Brain microvascular endothelial cell (primary cell): ENCODE measurements at regions not wholly inside any gene's neighbourhood (a gene's known extent, or its start where the extent isn't known, plus 50 kb on each side); places are given as distances from the start of the nearest gene placed in this dataset.

Experiments
- DNase-seq: peaks from one replicate; pipeline ENCODE4 v3.0.0-alpha.2; 2020
- H3K27ac ChIP-seq: fragments of 250-450 bp; sonication (Bioruptor Pico); 2 replicates; pipeline ENCODE4 v1.5.1; 2020; ENCODE audit warnings: mild to moderate bottlenecking, moderate library complexity
- H3K27me3 ChIP-seq: fragments of 250-450 bp; sonication (Bioruptor Pico); replicated peaks from 2 replicates; pipeline ENCODE4 v1.5.1; 2020; ENCODE audit warnings: mild to moderate bottlenecking
- H3K36me3 ChIP-seq: fragments of 250-450 bp; sonication (Bioruptor Pico); replicated peaks from 2 replicates; pipeline ENCODE4 v1.5.1; 2020; ENCODE audit warnings: mild to moderate bottlenecking
- H3K4me3 ChIP-seq: 2 replicates; pipeline ENCODE4 v1.5.1; 2011; ENCODE audit warnings: low read depth, mild to moderate bottlenecking, control low read depth, low read length, moderate library complexity
- in situ Hi-C: cut with HindIII; loops from 2 replicates; pipeline ENCODE4 v1.10.0; 2017; ENCODE audit warnings: low sequenced_read_pairs, low pct_ligation_motif_present
- TF ChIP-seq, protein P1 (sequence below): IDR thresholded peaks from 2 replicates; pipeline ENCODE4 v1.5.1; 2011; ENCODE audit warnings: low read depth, mild to moderate bottlenecking, moderate library complexity, low read length, control low read depth, inconsistent platforms; ENCODE audit errors: missing control alignments

DNA sequence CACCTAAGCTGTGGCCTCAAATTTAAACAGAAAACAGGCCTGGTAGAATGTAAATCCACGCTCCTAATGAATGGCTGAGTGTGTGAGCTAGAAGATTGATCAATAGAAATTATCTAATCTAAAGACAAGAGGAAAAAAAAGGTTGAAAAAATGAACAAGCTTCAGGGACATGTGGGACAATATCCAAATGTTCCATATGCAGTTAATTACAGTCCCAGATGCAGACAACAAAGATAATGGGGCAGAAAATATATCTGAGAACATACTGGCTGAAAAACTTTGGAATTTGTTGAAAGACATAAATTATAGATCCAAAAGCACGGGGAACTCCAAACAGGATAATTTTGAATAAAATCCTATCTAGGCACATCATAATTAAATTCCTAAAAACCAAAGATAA lies 186.7 kb upstream of the SIX2 start:
- DNase-seq = no peak
- Histone ChIP-seq H3K36me3 (no peaks in the 10 kb centered on the region), H3K27me3 (no peaks in the 10 kb centered on the region), H3K27ac (no peak overlapping the region), H3K4me3 (no peak overlapping the region)
- TF ChIP-seq, protein P1, sequence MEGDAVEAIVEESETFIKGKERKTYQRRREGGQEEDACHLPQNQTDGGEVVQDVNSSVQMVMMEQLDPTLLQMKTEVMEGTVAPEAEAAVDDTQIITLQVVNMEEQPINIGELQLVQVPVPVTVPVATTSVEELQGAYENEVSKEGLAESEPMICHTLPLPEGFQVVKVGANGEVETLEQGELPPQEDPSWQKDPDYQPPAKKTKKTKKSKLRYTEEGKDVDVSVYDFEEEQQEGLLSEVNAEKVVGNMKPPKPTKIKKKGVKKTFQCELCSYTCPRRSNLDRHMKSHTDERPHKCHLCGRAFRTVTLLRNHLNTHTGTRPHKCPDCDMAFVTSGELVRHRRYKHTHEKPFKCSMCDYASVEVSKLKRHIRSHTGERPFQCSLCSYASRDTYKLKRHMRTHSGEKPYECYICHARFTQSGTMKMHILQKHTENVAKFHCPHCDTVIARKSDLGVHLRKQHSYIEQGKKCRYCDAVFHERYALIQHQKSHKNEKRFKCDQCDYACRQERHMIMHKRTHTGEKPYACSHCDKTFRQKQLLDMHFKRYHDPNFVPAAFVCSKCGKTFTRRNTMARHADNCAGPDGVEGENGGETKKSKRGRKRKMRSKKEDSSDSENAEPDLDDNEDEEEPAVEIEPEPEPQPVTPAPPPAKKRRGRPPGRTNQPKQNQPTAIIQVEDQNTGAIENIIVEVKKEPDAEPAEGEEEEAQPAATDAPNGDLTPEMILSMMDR = no peak
- in situ Hi-C loops = no loop called here

DNA sequence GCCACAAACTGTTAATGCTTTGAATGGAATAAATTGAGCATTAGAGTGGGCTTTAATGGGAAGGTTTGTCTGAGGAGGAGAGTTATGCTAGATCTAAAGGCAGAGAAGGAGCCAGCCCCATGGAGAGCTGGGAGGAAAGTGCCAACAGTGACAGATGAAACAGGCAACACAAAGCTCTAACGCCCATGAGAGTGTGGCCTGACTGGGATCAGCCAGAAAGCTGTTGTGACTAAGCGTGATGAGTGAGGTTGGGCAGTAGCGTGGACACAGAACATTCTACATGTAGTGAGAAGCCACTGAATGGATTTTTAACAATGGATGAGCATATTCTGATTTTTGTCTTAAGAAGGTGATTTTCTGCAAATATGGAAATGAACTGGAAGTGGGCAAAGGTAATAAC lies 185.3 kb upstream of the SIX2 start:
- H3K4me3 ChIP-seq = no peak overlapping the region
- H3K27ac ChIP-seq = no peak overlapping the region
- TF ChIP-seq, protein P1 = no peak
- H3K36me3 ChIP-seq = no peaks in the 10 kb centered on the region
- no peak for DNase-seq
- in situ Hi-C loops = no loop called here
- no peaks in the 10 kb centered on the region for H3K27me3 ChIP-seq

DNA sequence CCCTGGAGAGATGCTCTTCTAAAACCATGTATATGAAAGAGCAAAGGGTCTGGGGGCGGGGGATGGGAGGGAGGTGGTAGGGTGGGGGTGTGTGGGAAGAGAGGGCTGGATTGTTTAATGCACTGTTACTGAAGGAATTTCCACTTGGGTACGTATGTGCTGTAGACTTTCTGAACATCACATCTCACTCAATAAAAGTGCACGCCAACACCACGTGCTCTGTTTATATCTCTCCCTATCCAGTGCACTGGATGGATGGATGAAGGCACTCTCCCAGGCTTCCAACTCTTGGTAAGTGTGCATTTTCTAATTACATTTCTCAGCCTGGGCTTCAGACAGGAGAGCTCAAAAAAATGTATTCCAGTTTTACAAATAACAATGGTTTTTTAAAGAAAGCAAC lies 184.3 kb upstream of the SIX2 start:
- no peak for DNase-seq
- H3K4me3 ChIP-seq = no peak overlapping the region
- in situ Hi-C loops = no loop called here
- H3K27ac ChIP-seq = no peak overlapping the region
- H3K36me3 ChIP-seq = no peaks in the 10 kb centered on the region
- TF ChIP-seq, protein P1 = no peak
- no peaks in the 10 kb centered on the region for H3K27me3 ChIP-seq

DNA sequence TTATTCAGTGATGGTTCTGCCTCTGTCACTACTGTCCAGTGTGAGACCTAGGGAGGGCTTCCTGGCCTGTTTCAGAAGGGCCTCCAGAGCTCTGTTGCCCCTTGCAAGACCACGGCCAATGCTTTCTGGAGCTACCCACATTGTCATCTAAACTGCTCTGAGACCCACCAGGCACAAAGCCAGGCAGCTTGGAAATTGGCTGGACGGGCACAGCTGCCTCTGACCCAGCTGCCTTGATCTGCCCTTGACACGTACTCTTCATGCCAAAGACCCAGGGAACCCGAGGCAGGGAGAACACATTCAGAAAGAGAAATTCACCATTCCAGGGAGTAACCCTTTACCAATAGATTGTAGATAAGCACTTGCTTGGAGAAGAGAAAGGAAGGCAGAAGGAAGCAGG lies 183.7 kb upstream of the SIX2 start:
- in situ Hi-C loops = no loop called here
- H3K27ac ChIP-seq = no peak overlapping the region
- DNase-seq = no peak
- no peaks in the 10 kb centered on the region for H3K27me3 ChIP-seq
- H3K4me3 ChIP-seq = no peak overlapping the region
- no peaks in the 10 kb centered on the region for H3K36me3 ChIP-seq
- TF ChIP-seq, protein P1 = no peak

DNA sequence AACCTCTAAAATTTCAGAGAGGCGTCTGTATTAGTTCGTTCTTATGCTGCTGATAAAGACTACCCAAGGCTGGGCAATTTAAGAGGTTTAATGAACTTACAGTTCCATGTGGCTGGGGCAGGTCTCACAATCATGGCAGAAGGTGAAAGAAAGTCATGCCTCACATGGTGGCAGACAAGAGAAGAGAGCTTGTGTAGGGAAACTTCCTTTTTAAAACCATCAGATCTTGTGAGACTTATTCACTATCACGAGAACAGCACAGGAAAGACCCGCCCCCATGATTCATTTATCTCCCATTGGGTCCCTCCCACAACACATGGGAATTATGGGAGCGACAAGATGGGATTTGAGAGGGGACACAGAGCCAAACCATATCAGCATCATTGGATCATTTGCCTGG lies 183.2 kb upstream of the SIX2 start:
- Histone ChIP-seq H3K27me3 (no peaks in the 10 kb centered on the region), H3K4me3 (no peak overlapping the region), H3K36me3 (no peaks in the 10 kb centered on the region), H3K27ac (no peak overlapping the region)
- in situ Hi-C loops = no loop called here
- TF ChIP-seq, protein P1 = no peak
- DNase-seq = no peak

DNA sequence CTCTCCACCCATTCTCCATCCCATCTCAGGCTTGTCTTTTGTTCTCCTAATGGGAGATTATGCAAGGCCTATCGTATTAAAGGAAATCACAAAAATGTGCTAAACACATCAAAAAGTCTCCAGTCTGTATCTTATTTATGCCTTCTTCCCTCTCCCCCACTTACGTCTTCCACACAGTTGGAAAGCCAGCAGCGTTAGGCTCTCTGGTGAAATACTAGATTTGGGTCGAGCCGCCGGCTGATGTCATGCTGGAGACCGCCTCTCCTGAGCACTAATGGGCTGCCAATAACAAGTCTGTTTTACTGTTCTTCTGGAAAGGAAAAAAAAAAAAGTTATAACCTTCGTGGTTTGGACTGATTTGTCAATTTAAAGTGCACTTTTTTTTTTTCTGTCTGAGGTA lies 182.7 kb upstream of the SIX2 start:
- TF ChIP-seq, protein P1 = no peak
- Histone ChIP-seq H3K36me3 (no peaks in the 10 kb centered on the region), H3K4me3 (no peak overlapping the region), H3K27me3 (no peaks in the 10 kb centered on the region), H3K27ac (no peak overlapping the region)
- DNase-seq = no peak
- in situ Hi-C loops = no loop called here
